IMR-90 (cell line): ENCODE measurements at regions not wholly inside any gene's neighbourhood (a gene's known extent, or its start where the extent isn't known, plus 50 kb on each side); places are given as distances from the start of the nearest gene placed in this dataset.

Source experiments
- ATAC-seq: fragments of 200-7000 bp; cut with Tn5 transposase; 2 replicates; pipeline ENCODE4 v1.9.1; 2020; ENCODE audit warnings: low read depth, mild to moderate bottlenecking, moderate library complexity
- BruUV-seq: library from RNA; stranded (reverse); fragments of 400-500 nt; replicated peaks from 2 replicates; lab custom pipeline; 2021; lab: Mats Ljungman, UMichigan
- CTCF ChIA-PET: fragments of 300-600 bp; formaldehyde crosslinking; extraction: SDS; loops from one replicate; lab custom pipeline; 2021; ENCODE audit warnings: antibody characterized with exemption; lab: Yijun Ruan, JAX
- POLR2A ChIA-PET: fragments of 300-600 bp; sonication (Branson Sonifier 250); formaldehyde crosslinking; loops from one replicate; lab custom pipeline; 2022; ENCODE audit warnings: antibody characterized with exemption; ENCODE audit not compliant: unreplicated experiment; lab: Charles Lee
- DNase-seq: peaks from one replicate; pipeline ENCODE4 v3.0.0; 2013
- H2AFZ ChIP-seq: replicated peaks from 2 replicates; pipeline ENCODE3; 2013; ENCODE audit warnings: low read length, mild to moderate bottlenecking; ENCODE audit not compliant: poor library complexity
- H2AK5ac ChIP-seq: 2 replicates; pipeline ENCODE4 v1.6.1; 2013; ENCODE audit warnings: low read depth, low read length, inconsistent platforms
- H2AK9ac ChIP-seq: replicated peaks from 2 replicates; pipeline ENCODE3; 2013; ENCODE audit warnings: mild to moderate bottlenecking, low read depth, low read length, moderate library complexity; ENCODE audit not compliant: poor library complexity
- H2BK120ac ChIP-seq: 2 replicates; pipeline ENCODE4 v1.6.1; 2013; ENCODE audit warnings: low read depth, low read length, inconsistent platforms
- H2BK15ac ChIP-seq: 3 replicates; pipeline ENCODE4 v1.6.1; 2013; ENCODE audit warnings: low read depth, low read length, inconsistent platforms
- H2BK20ac ChIP-seq: 2 replicates; pipeline ENCODE4 v1.6.1; 2013; ENCODE audit warnings: low read depth, mild to moderate bottlenecking, inconsistent platforms, low read length, moderate library complexity
- H2BK5ac ChIP-seq: 2 replicates; pipeline ENCODE4 v1.6.1; 2013; ENCODE audit warnings: mild to moderate bottlenecking, low read depth, low read length, inconsistent platforms; ENCODE audit not compliant: poor library complexity, severe bottlenecking
- H3K14ac ChIP-seq: replicated peaks from 2 replicates; pipeline ENCODE4 v1.6.1; 2013; ENCODE audit warnings: low read depth, low read length, inconsistent platforms
- H3K18ac ChIP-seq: 2 replicates; pipeline ENCODE4 v1.6.1; 2013; ENCODE audit warnings: low read depth, low read length, control low read depth
- H3K23ac ChIP-seq: 2 replicates; pipeline ENCODE4 v1.6.1; 2013; ENCODE audit warnings: low read depth, low read length, inconsistent platforms
- H3K27ac ChIP-seq: 2 replicates; pipeline ENCODE4 v1.5.1; 2013; ENCODE audit warnings: mild to moderate bottlenecking, control low read depth, low read length; ENCODE audit not compliant: insufficient read depth
- H3K27me3 ChIP-seq: 2 replicates; pipeline ENCODE4 v1.6.1; 2013; ENCODE audit warnings: low read length; ENCODE audit not compliant: control insufficient read depth, insufficient read depth
- H3K36me3 ChIP-seq: 2 replicates; pipeline ENCODE4 v1.6.1; 2013; ENCODE audit warnings: low read length, mixed read lengths; ENCODE audit not compliant: control insufficient read depth, insufficient read depth
- H3K4ac ChIP-seq: 2 replicates; pipeline ENCODE4 v1.6.1; 2013; ENCODE audit warnings: low read depth, low read length, inconsistent platforms
- H3K4me1 ChIP-seq: 2 replicates; pipeline ENCODE4 v1.6.1; 2013; ENCODE audit warnings: low read length, mixed read lengths; ENCODE audit not compliant: control insufficient read depth, insufficient read depth
- H3K4me2 ChIP-seq: 2 replicates; pipeline ENCODE4 v1.6.1; 2013; ENCODE audit warnings: low read depth, mild to moderate bottlenecking, control low read depth, low read length, moderate library complexity
- H3K4me3 ChIP-seq: 2 replicates; pipeline ENCODE4 v1.5.1; 2013; ENCODE audit warnings: low read depth, mild to moderate bottlenecking, control low read depth, low read length, moderate library complexity; ENCODE audit not compliant: insufficient read depth
- H3K56ac ChIP-seq: 2 replicates; pipeline ENCODE4 v1.6.1; 2013; ENCODE audit warnings: low read length, inconsistent platforms; ENCODE audit not compliant: insufficient read depth; ENCODE audit errors: extremely low read depth
- H3K79me1 ChIP-seq, 2 experiments: 2 replicates each; pipeline ENCODE4 v1.6.1; 2013; ENCODE audit warnings: low read length in 2 of 2, inconsistent platforms in 1 of 2, low read depth in 1 of 2
- H3K9ac ChIP-seq: 2 replicates; pipeline ENCODE4 v1.6.1; 2013; ENCODE audit warnings: low read depth, low read length, control low read depth
- H3K9me1 ChIP-seq: 2 replicates; pipeline ENCODE4 v1.6.1; 2013; ENCODE audit warnings: low read length, inconsistent platforms; ENCODE audit not compliant: insufficient read depth
- H3K9me3 ChIP-seq: 2 replicates; pipeline ENCODE4 v1.6.1; 2013; ENCODE audit warnings: low read length; ENCODE audit not compliant: control insufficient read depth, insufficient read depth
- H4K20me1 ChIP-seq: 2 replicates; pipeline ENCODE4 v1.6.1; 2013; ENCODE audit warnings: low read length, inconsistent platforms; ENCODE audit not compliant: insufficient read depth
- H4K5ac ChIP-seq: 2 replicates; pipeline ENCODE4 v1.6.1; 2013; ENCODE audit warnings: mild to moderate bottlenecking, low read depth, low read length, control low read depth
- H4K8ac ChIP-seq, 2 experiments: 2 replicates each; pipeline ENCODE4 v1.6.1; 2013; ENCODE audit warnings: low read depth in 2 of 2, low read length in 2 of 2, control low read depth in 1 of 2, inconsistent platforms in 1 of 2
- H4K91ac ChIP-seq: 2 replicates; pipeline ENCODE4 v1.6.1; 2013; ENCODE audit warnings: low read depth, low read length, inconsistent platforms; ENCODE audit not compliant: insufficient read depth
- CEBPB ChIP-seq: IDR thresholded peaks from 2 replicates; pipeline ENCODE4 v1.6.1; 2012; ENCODE audit warnings: low read depth, low read length, improper control_type of control experiment
- MAFK ChIP-seq: IDR thresholded peaks from 2 replicates; pipeline ENCODE4 v1.6.1; 2012; ENCODE audit warnings: low read depth, low read length, improper control_type of control experiment
- MAZ ChIP-seq: IDR thresholded peaks from 2 replicates; pipeline ENCODE4 v1.6.1; 2012; ENCODE audit warnings: low read depth, mild to moderate bottlenecking, low read length, improper control_type of control experiment, moderate library complexity, borderline replicate concordance
- NFE2L2 ChIP-seq: fragments of 150-350 bp; IDR thresholded peaks from 2 replicates; pipeline ENCODE4 v1.6.1; 2016; ENCODE audit warnings: low read depth, mild to moderate bottlenecking, low read length
- RCOR1 ChIP-seq: IDR thresholded peaks from 2 replicates; pipeline ENCODE4 v1.6.1; 2012; ENCODE audit warnings: mild to moderate bottlenecking, low read length, improper control_type of control experiment; ENCODE audit not compliant: insufficient replicate concordance
- whole genome bisulfite sequencing, 2 experiments: methylation state at CpG; one replicate each; pipeline versions ENCODE4 v1.1.5 to v1.1.7; 2013; ENCODE audit warnings: missing lambda C conversion rate in 2 of 2; ENCODE audit not compliant: insufficient read length in 1 of 2; ENCODE audit errors: extremely low coverage in 2 of 2; 5-methylcytosine and 5-hydroxymethylcytosine counted together
- dilution Hi-C: fragments of 300-500 bp; cut with HindIII; formaldehyde crosslinking; loops from one replicate; pipeline ENCODE4 v1.14.3; 2018; ENCODE audit warnings: low sequenced_read_pairs; ENCODE audit not compliant: unreplicated experiment
- in situ Hi-C: fragments of 300-500 bp; cut with MboI; formaldehyde crosslinking; loops from 3 replicates; pipeline ENCODE4 v1.14.3; 2019; ENCODE audit warnings: low sequenced_read_pairs, inconsistent platforms, mixed read lengths
- intact Hi-C: fragments of 100-400 bp; cut with micrococcal nuclease; formaldehyde crosslinking; loops from 2 replicates; pipeline ENCODE4 v1.10.0; 2022
- TF ChIP-seq, protein P1 (sequence below): conservative IDR thresholded peaks from 2 replicates; pipeline ENCODE4 v1.5.1; 2012; ENCODE audit warnings: mild to moderate bottlenecking, low read depth, low read length, improper control_type of control experiment

GRCh38 chr11:109730669-109731068 is 308.7 kb downstream of the C11orf87 start:
- in situ Hi-C loops (no loop called here), dilution Hi-C loops (no loop called here), intact Hi-C loops (no loop called here)
- Histone ChIP-seq H3K4me3 (no peak overlapping the region), H3K9me3 (no peaks in the 10 kb centered on the region; the same call in 1 of the 2 replicates), H3K56ac (no peak overlapping the region), H4K20me1 (no peaks in the 10 kb centered on the region), H3K9me1 (no peaks in the 10 kb centered on the region), H2BK20ac (no peak overlapping the region), H3K27me3 (no peaks in the 10 kb centered on the region), H2AK9ac (no peak overlapping the region), H3K27ac (no peak overlapping the region), H4K5ac (no peak overlapping the region), H3K9ac (no peak overlapping the region), H3K18ac (no peak overlapping the region), H4K91ac (no peak overlapping the region), H3K36me3 (no peaks in the 10 kb centered on the region), H3K14ac (no peak overlapping the region), H2BK5ac (no peak overlapping the region), H3K4ac (no peak overlapping the region), H3K4me1 (no peaks in the 10 kb centered on the region), H3K79me1 (no peaks in the 10 kb centered on the region), H2AK5ac (no peak overlapping the region), H2AFZ (no peak overlapping the region), H3K23ac (no peak overlapping the region), H4K8ac (no peak overlapping the region), H3K4me2 (no peak overlapping the region), H2BK120ac (no peak overlapping the region), H2BK15ac (no peak overlapping the region)
- no CpG with 5 or more reads among the region's 2 CpGs for WGBS, 2 experiments
- DNase-seq (no peak), ATAC-seq (no peak)
- TF ChIP-seq MAFK (no peak), CEBPB (no peak), RCOR1 (no peak), NFE2L2 (no peak), MAZ (no peak)
- TF ChIP-seq, protein P1, sequence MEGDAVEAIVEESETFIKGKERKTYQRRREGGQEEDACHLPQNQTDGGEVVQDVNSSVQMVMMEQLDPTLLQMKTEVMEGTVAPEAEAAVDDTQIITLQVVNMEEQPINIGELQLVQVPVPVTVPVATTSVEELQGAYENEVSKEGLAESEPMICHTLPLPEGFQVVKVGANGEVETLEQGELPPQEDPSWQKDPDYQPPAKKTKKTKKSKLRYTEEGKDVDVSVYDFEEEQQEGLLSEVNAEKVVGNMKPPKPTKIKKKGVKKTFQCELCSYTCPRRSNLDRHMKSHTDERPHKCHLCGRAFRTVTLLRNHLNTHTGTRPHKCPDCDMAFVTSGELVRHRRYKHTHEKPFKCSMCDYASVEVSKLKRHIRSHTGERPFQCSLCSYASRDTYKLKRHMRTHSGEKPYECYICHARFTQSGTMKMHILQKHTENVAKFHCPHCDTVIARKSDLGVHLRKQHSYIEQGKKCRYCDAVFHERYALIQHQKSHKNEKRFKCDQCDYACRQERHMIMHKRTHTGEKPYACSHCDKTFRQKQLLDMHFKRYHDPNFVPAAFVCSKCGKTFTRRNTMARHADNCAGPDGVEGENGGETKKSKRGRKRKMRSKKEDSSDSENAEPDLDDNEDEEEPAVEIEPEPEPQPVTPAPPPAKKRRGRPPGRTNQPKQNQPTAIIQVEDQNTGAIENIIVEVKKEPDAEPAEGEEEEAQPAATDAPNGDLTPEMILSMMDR = no peak
- POLR2A ChIA-PET = no interaction called here
- CTCF ChIA-PET = no interaction called here
- no TSS peak for BruUV-seq
